HL-60 (cell line): ENCODE measurements at regions not wholly inside any gene's neighbourhood (a gene's known extent, or its start where the extent isn't known, plus 50 kb on each side); places are given as distances from the start of the nearest gene placed in this dataset.

Source experiments
- GABPA ChIP-seq: IDR thresholded peaks from 2 replicates; pipeline ENCODE4 v1.6.1; 2012; ENCODE audit warnings: low read depth
- POLR2AphosphoS5 ChIP-seq: IDR thresholded peaks from 2 replicates; pipeline ENCODE4 v1.6.1; 2012; ENCODE audit warnings: low read depth
- TF ChIP-seq, protein P1 (sequence below): IDR thresholded peaks from one replicate; pipeline ENCODE4 v1.5.1; 2011; ENCODE audit warnings: low read length, control low read depth, inconsistent platforms; ENCODE audit not compliant: insufficient read depth
- TF ChIP-seq, protein P2 (sequence below): IDR thresholded peaks from 2 replicates; pipeline ENCODE4 v1.6.1; 2012; ENCODE audit warnings: low read depth; ENCODE audit not compliant: insufficient replicate concordance

DNA sequence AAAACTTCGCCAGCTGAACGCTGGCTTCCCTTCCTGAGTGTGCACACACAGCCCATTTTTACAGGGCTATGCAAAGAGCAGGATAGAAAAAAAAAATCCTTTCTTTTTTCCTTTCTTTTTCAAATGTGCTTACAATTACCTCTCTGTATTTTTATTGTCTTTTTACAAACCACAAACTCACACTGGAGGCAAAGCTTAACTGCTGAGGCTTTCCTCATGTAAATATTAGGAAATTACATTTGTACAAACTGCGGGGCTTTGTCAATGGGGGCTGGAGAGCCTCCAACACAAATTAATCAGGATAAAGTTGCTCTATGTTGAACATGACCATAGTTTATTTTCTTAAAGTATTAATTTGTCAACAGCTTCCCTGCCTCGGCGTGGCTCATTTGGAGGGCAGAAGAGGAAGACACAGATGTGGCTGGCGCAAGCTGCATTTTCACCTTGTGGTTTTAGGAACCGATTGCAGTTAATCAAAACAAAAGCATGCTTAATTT is 411.7 kb upstream of the MKI67 start:
- TF ChIP-seq, protein P1, sequence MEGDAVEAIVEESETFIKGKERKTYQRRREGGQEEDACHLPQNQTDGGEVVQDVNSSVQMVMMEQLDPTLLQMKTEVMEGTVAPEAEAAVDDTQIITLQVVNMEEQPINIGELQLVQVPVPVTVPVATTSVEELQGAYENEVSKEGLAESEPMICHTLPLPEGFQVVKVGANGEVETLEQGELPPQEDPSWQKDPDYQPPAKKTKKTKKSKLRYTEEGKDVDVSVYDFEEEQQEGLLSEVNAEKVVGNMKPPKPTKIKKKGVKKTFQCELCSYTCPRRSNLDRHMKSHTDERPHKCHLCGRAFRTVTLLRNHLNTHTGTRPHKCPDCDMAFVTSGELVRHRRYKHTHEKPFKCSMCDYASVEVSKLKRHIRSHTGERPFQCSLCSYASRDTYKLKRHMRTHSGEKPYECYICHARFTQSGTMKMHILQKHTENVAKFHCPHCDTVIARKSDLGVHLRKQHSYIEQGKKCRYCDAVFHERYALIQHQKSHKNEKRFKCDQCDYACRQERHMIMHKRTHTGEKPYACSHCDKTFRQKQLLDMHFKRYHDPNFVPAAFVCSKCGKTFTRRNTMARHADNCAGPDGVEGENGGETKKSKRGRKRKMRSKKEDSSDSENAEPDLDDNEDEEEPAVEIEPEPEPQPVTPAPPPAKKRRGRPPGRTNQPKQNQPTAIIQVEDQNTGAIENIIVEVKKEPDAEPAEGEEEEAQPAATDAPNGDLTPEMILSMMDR, result no peak
- no peak for TF ChIP-seq POLR2AphosphoS5
- TF ChIP-seq GABPA, result no peak
- TF ChIP-seq, protein P2, sequence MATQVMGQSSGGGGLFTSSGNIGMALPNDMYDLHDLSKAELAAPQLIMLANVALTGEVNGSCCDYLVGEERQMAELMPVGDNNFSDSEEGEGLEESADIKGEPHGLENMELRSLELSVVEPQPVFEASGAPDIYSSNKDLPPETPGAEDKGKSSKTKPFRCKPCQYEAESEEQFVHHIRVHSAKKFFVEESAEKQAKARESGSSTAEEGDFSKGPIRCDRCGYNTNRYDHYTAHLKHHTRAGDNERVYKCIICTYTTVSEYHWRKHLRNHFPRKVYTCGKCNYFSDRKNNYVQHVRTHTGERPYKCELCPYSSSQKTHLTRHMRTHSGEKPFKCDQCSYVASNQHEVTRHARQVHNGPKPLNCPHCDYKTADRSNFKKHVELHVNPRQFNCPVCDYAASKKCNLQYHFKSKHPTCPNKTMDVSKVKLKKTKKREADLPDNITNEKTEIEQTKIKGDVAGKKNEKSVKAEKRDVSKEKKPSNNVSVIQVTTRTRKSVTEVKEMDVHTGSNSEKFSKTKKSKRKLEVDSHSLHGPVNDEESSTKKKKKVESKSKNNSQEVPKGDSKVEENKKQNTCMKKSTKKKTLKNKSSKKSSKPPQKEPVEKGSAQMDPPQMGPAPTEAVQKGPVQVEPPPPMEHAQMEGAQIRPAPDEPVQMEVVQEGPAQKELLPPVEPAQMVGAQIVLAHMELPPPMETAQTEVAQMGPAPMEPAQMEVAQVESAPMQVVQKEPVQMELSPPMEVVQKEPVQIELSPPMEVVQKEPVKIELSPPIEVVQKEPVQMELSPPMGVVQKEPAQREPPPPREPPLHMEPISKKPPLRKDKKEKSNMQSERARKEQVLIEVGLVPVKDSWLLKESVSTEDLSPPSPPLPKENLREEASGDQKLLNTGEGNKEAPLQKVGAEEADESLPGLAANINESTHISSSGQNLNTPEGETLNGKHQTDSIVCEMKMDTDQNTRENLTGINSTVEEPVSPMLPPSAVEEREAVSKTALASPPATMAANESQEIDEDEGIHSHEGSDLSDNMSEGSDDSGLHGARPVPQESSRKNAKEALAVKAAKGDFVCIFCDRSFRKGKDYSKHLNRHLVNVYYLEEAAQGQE, result no peak
